GM23338 (cell line): ENCODE measurements at regions not wholly inside any gene's neighbourhood (a gene's known extent, or its start where the extent isn't known, plus 50 kb on each side); places are given as distances from the start of the nearest gene placed in this dataset.

Source experiments
- ATAC-seq: fragments of 200-7000 bp; cut with Tn5 transposase; 3 replicates; pipeline ENCODE4 v1.9.1; 2020
- DNase-seq: peaks from one replicate; pipeline ENCODE4 v3.0.0-alpha.2; 2015; ENCODE audit warnings: low spot score
- H2AFZ ChIP-seq: fragments of 200-600 bp; sonication (generic); 2 replicates; pipeline ENCODE4 v1.8.0; 2016; ENCODE audit warnings: antibody characterized with exemption, mild to moderate bottlenecking, moderate library complexity
- H3F3A ChIP-seq: fragments of 200-600 bp; sonication (generic); replicated peaks from 2 replicates; pipeline ENCODE4 v1.8.0; 2017; ENCODE audit warnings: antibody characterized with exemption, mixed run types, low read depth
- H3K27ac ChIP-seq: fragments of 200-600 bp; sonication (generic); 2 replicates; pipeline ENCODE4 v1.6.1; 2016; ENCODE audit warnings: low read depth
- H3K27me3 ChIP-seq: fragments of 200-600 bp; sonication (generic); 2 replicates; pipeline ENCODE4 v1.8.0; 2016; ENCODE audit warnings: mild to moderate bottlenecking, mixed run types, moderate library complexity; ENCODE audit not compliant: insufficient read depth
- H3K36me3 ChIP-seq: fragments of 200-600 bp; sonication (generic); 2 replicates; pipeline ENCODE4 v1.8.0; 2016; ENCODE audit warnings: mild to moderate bottlenecking; ENCODE audit not compliant: insufficient read depth
- H3K4me1 ChIP-seq: fragments of 200-600 bp; sonication (generic); 2 replicates; pipeline ENCODE4 v1.8.0; 2016; ENCODE audit warnings: mild to moderate bottlenecking, moderate library complexity; ENCODE audit not compliant: insufficient read depth
- H3K4me2 ChIP-seq: fragments of 200-600 bp; sonication (generic); 2 replicates; pipeline ENCODE4 v1.7.1; 2017; ENCODE audit warnings: mixed run types
- H3K4me3 ChIP-seq: fragments of 200-600 bp; sonication (generic); 2 replicates; pipeline ENCODE4 v1.6.1; 2016; ENCODE audit warnings: mixed run types
- H3K79me2 ChIP-seq: fragments of 200-600 bp; sonication (generic); replicated peaks from 2 replicates; pipeline ENCODE4 v1.8.0; 2017; ENCODE audit warnings: mild to moderate bottlenecking; ENCODE audit not compliant: insufficient read depth
- H3K9me2 ChIP-seq: fragments of 200-600 bp; sonication (generic); 2 replicates; pipeline ENCODE4 v1.8.0; 2017; ENCODE audit not compliant: insufficient read depth
- H4K20me1 ChIP-seq: fragments of 200-600 bp; sonication (generic); replicated peaks from 2 replicates; pipeline ENCODE4 v1.8.0; 2017; ENCODE audit warnings: mild to moderate bottlenecking; ENCODE audit not compliant: insufficient read depth
- H3K27ac Mint-ChIP-seq: 2 replicates; pipeline ENCODE4 v1.8.0; 2020; ENCODE audit warnings: inconsistent platforms, mild to moderate bottlenecking, moderate library complexity, mixed read lengths
- H3K27me3 Mint-ChIP-seq: 3 replicates; pipeline ENCODE4 v1.8.0; 2022; ENCODE audit warnings: low read depth, mild to moderate bottlenecking, moderate library complexity, mixed read lengths, inconsistent platforms; ENCODE audit not compliant: insufficient read depth, poor library complexity
- H3K36me3 Mint-ChIP-seq: 3 replicates; pipeline ENCODE4 v1.8.0; 2021; ENCODE audit warnings: low read depth, mild to moderate bottlenecking, inconsistent platforms, moderate library complexity, mixed read lengths
- H3K4me1 Mint-ChIP-seq: 3 replicates; pipeline ENCODE4 v1.8.0; 2020; ENCODE audit warnings: mild to moderate bottlenecking, inconsistent platforms, mixed read lengths
- H3K4me3 Mint-ChIP-seq: 3 replicates; pipeline ENCODE4 v1.8.0; 2021; ENCODE audit warnings: moderate library complexity, mild to moderate bottlenecking, inconsistent platforms, mixed read lengths
- H3K9me3 Mint-ChIP-seq: 3 replicates; pipeline ENCODE4 v1.8.0; 2020; ENCODE audit warnings: moderate library complexity, mild to moderate bottlenecking, inconsistent platforms, mixed read lengths
- CREB1 ChIP-seq: fragments of 250-450 bp; sonication (Bioruptor Pico); IDR thresholded peaks from 2 replicates; pipeline ENCODE4 v1.5.0; 2020; ENCODE audit warnings: low read depth, mild to moderate bottlenecking, moderate library complexity
- EZH2 ChIP-seq: fragments of 200-600 bp; sonication (generic); IDR thresholded peaks from one replicate; pipeline ENCODE4 v1.8.0; 2017; ENCODE audit warnings: antibody characterized with exemption, mild to moderate bottlenecking, low read depth; ENCODE audit not compliant: unreplicated experiment
- JUNB ChIP-seq: IDR thresholded peaks from one replicate; pipeline ENCODE4 v1.6.1; 2016; ENCODE audit warnings: antibody characterized with exemption; ENCODE audit not compliant: unreplicated experiment
- NANOG ChIP-seq: IDR thresholded peaks from 2 replicates; pipeline ENCODE4 v1.6.1; 2016; ENCODE audit warnings: antibody characterized with exemption, borderline replicate concordance
- POLR2AphosphoS5 ChIP-seq: IDR thresholded peaks from 2 replicates; pipeline ENCODE4 v1.6.1; 2016; ENCODE audit warnings: antibody characterized with exemption, low read depth
- STAT1 ChIP-seq: IDR thresholded peaks from one replicate; pipeline ENCODE4 v1.6.1; 2016; ENCODE audit warnings: antibody characterized with exemption; ENCODE audit not compliant: unreplicated experiment
- TF ChIP-seq, protein P1 (sequence below): fragments of 250-450 bp; sonication (Bioruptor Pico); IDR thresholded peaks from 2 replicates; pipeline ENCODE4 v1.5.0; 2020; ENCODE audit warnings: mild to moderate bottlenecking, moderate library complexity
- TF ChIP-seq, protein P2 (sequence below): IDR thresholded peaks from one replicate; pipeline ENCODE4 v1.6.1; 2018; ENCODE audit warnings: antibody characterized with exemption; ENCODE audit not compliant: unreplicated experiment

DNA sequence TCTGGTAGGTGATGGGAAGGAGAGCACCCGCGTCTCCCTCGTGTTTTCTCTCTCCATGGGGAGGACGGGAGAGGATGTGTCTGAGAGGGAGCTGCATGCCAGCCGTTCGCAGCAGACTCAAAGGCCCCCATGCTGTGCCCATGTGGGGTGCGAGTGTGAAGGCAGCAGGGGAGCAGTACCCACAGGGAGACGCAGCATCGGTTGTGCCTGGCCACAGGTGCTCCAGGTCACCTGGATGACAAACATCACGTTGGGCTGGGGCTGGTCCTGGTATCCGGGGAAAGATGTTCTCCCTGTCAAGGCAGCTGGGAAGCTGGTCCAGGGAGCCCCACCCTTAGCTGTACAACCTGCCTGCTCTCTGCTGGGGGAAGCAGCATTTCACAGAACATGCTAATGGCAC, 119.5 kb upstream of the SALL3 start (continued):
- TF ChIP-seq, protein P1, sequence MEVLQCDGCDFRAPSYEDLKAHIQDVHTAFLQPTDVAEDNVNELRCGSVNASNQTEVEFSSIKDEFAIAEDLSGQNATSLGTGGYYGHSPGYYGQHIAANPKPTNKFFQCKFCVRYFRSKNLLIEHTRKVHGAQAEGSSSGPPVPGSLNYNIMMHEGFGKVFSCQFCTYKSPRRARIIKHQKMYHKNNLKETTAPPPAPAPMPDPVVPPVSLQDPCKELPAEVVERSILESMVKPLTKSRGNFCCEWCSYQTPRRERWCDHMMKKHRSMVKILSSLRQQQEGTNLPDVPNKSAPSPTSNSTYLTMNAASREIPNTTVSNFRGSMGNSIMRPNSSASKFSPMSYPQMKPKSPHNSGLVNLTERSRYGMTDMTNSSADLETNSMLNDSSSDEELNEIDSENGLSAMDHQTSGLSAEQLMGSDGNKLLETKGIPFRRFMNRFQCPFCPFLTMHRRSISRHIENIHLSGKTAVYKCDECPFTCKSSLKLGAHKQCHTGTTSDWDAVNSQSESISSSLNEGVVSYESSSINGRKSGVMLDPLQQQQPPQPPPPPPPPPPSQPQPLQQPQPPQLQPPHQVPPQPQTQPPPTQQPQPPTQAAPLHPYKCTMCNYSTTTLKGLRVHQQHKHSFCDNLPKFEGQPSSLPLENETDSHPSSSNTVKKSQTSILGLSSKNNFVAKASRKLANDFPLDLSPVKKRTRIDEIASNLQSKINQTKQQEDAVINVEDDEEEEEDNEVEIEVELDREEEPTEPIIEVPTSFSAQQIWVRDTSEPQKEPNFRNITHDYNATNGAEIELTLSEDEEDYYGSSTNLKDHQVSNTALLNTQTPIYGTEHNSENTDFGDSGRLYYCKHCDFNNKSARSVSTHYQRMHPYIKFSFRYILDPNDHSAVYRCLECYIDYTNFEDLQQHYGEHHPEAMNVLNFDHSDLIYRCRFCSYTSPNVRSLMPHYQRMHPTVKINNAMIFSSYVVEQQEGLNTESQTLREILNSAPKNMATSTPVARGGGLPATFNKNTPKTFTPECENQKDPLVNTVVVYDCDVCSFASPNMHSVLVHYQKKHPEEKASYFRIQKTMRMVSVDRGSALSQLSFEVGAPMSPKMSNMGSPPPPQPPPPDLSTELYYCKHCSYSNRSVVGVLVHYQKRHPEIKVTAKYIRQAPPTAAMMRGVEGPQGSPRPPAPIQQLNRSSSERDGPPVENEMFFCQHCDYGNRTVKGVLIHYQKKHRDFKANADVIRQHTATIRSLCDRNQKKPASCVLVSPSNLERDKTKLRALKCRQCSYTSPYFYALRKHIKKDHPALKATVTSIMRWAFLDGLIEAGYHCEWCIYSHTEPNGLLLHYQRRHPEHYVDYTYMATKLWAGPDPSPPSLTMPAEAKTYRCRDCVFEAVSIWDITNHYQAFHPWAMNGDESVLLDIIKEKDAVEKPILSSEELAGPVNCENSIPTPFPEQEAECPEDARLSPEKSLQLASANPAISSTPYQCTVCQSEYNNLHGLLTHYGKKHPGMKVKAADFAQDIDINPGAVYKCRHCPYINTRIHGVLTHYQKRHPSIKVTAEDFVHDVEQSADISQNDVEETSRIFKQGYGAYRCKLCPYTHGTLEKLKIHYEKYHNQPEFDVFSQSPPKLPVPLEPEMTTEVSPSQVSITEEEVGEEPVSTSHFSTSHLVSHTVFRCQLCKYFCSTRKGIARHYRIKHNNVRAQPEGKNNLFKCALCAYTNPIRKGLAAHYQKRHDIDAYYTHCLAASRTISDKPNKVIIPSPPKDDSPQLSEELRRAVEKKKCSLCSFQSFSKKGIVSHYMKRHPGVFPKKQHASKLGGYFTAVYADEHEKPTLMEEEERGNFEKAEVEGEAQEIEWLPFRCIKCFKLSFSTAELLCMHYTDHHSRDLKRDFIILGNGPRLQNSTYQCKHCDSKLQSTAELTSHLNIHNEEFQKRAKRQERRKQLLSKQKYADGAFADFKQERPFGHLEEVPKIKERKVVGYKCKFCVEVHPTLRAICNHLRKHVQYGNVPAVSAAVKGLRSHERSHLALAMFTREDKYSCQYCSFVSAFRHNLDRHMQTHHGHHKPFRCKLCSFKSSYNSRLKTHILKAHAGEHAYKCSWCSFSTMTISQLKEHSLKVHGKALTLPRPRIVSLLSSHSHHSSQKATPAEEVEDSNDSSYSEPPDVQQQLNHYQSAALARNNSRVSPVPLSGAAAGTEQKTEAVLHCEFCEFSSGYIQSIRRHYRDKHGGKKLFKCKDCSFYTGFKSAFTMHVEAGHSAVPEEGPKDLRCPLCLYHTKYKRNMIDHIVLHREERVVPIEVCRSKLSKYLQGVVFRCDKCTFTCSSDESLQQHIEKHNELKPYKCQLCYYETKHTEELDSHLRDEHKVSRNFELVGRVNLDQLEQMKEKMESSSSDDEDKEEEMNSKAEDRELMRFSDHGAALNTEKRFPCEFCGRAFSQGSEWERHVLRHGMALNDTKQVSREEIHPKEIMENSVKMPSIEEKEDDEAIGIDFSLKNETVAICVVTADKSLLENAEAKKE, result no peak
- TF ChIP-seq POLR2AphosphoS5 (no peak), CREB1 (CRISPR knock-in tag) (no peak), EZH2 (no peak), JUNB (no peak), NANOG (no peak)

DNA sequence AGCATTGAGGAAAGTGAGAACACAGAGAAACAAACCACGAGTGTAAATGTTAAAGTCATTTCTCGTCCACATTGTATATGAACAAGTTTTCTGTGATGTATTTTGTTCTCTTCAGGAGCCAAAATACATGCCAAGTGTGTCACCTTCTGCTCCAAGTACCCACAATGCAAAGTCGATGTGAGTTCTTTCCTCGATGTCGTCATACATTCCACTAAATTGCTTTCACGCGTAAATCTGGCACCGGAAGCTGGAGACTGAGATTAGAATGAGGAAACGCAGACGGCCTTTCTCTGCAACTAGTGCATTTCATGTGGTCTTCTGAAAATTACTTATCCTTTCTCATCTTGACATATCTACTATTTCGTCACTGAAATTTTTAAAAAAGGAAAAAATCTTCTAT, 118.5 kb upstream of the SALL3 start:
- no peaks in the 10 kb centered on the region for H3K9me2 ChIP-seq
- Mint-ChIP-seq H3K9me3 (peaks cover 96% of the 10 kb centered on the region), H3K4me1 (no peaks in the 10 kb centered on the region), H3K36me3 (peaks cover 43% of the 10 kb centered on the region), H3K4me3 (no peak overlapping the region), H3K27ac (no peak overlapping the region), H3K27me3 (peaks cover 2% of the 10 kb centered on the region)
- ATAC-seq, result no peak
- no peaks in the 10 kb centered on the region for H4K20me1 ChIP-seq
- no peak overlapping the region for H2AFZ ChIP-seq
- H3K4me3 ChIP-seq, result no peak overlapping the region
- H3F3A ChIP-seq, result no peaks in the 10 kb centered on the region
- no peak overlapping the region for H3K4me2 ChIP-seq
- H3K4me1 ChIP-seq, result no peaks in the 10 kb centered on the region
- DNase-seq, result no peak
- no peaks in the 10 kb centered on the region for H3K36me3 ChIP-seq
- no peak overlapping the region for H3K27ac ChIP-seq
- no peaks in the 10 kb centered on the region for H3K27me3 ChIP-seq
- H3K79me2 ChIP-seq, result no peaks in the 10 kb centered on the region
- TF ChIP-seq, protein P2, sequence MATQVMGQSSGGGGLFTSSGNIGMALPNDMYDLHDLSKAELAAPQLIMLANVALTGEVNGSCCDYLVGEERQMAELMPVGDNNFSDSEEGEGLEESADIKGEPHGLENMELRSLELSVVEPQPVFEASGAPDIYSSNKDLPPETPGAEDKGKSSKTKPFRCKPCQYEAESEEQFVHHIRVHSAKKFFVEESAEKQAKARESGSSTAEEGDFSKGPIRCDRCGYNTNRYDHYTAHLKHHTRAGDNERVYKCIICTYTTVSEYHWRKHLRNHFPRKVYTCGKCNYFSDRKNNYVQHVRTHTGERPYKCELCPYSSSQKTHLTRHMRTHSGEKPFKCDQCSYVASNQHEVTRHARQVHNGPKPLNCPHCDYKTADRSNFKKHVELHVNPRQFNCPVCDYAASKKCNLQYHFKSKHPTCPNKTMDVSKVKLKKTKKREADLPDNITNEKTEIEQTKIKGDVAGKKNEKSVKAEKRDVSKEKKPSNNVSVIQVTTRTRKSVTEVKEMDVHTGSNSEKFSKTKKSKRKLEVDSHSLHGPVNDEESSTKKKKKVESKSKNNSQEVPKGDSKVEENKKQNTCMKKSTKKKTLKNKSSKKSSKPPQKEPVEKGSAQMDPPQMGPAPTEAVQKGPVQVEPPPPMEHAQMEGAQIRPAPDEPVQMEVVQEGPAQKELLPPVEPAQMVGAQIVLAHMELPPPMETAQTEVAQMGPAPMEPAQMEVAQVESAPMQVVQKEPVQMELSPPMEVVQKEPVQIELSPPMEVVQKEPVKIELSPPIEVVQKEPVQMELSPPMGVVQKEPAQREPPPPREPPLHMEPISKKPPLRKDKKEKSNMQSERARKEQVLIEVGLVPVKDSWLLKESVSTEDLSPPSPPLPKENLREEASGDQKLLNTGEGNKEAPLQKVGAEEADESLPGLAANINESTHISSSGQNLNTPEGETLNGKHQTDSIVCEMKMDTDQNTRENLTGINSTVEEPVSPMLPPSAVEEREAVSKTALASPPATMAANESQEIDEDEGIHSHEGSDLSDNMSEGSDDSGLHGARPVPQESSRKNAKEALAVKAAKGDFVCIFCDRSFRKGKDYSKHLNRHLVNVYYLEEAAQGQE, result no peak
- TF ChIP-seq, protein P1, result no peak
- no peak for TF ChIP-seq STAT1
